GM18508 (cell line): ENCODE measurements at regions not wholly inside any gene's neighbourhood (a gene's known extent, or its start where the extent isn't known, plus 50 kb on each side); places are given as distances from the start of the nearest gene placed in this dataset.
"Not testable (repeated sequence)": the region's sequence is repeated elsewhere in the genome, so short reads cannot be mapped to it uniquely, and the experiment has no call there.

Experiments
- ATAC-seq: cut with Tn5 transposase; IDR thresholded peaks from one replicate; pipeline ENCODE4 v1.9.1; 2021; ENCODE audit warnings: moderate number of reproducible peaks; ENCODE audit not compliant: insufficient read depth, unreplicated experiment

- not testable (repeated sequence) for ATAC-seq
Observed at GRCh38 chr5:91285062-91285461, 98.1 kb downstream of the ARRDC3 start.

- no peak for ATAC-seq
Observed at GRCh38 chr5:91283899-91284298, 99.2 kb downstream of the ARRDC3 start.

GRCh38 chr5:91283326-91283725 lies 99.8 kb downstream of the ARRDC3 start:
- no peak for ATAC-seq

- no peak for ATAC-seq
Observed at GRCh38 chr5:91282210-91282609, 100.9 kb downstream of the ARRDC3 start.

- no peak for ATAC-seq
Observed at GRCh38 chr5:91281401-91281800, 101.7 kb downstream of the ARRDC3 start.

- peak; percentile 78 for ATAC-seq
Observed at GRCh38 chr5:91280362-91281269, 102.5 kb downstream of the ARRDC3 start.

GRCh38 chr5:91277840-91278239 lies 105.3 kb downstream of the ARRDC3 start:
- no peak for ATAC-seq

GRCh38 chr5:91277093-91277626 lies 106.0 kb downstream of the ARRDC3 start:
- no peak for ATAC-seq

GRCh38 chr5:91272858-91273257 lies 110.3 kb downstream of the ARRDC3 start:
- peak; percentile 90 for ATAC-seq

- ATAC-seq: peak; percentile 43
Observed at GRCh38 chr5:91271999-91272398, 111.1 kb downstream of the ARRDC3 start.

GRCh38 chr5:91269198-91269597 lies 113.9 kb downstream of the ARRDC3 start:
- no peak for ATAC-seq

GRCh38 chr5:91266184-91266705 lies 116.9 kb downstream of the ARRDC3 start:
- peak; percentile 66 for ATAC-seq

- ATAC-seq: no peak
Observed at GRCh38 chr5:91264311-91265051, 118.6 kb downstream of the ARRDC3 start.

- no peak for ATAC-seq
Observed at GRCh38 chr5:91263898-91264297, 119.2 kb downstream of the ARRDC3 start.

GRCh38 chr5:91257301-91257700 lies 125.8 kb downstream of the ARRDC3 start:
- no peak for ATAC-seq

- ATAC-seq: no peak
Observed at GRCh38 chr5:91256142-91256524, 127.0 kb downstream of the ARRDC3 start.

GRCh38 chr5:91255396-91256141 lies 127.5 kb downstream of the ARRDC3 start:
- no peak for ATAC-seq

- ATAC-seq: no peak
Observed at GRCh38 chr5:91252916-91253315, 130.2 kb downstream of the ARRDC3 start.

GRCh38 chr5:91245871-91246270 lies 137.2 kb downstream of the ARRDC3 start:
- ATAC-seq: no peak

GRCh38 chr5:91245074-91245452 lies 138.1 kb downstream of the ARRDC3 start:
- ATAC-seq: no peak
